T-helper 1 cell treated with Interleukin-12 subunit alpha and Interleukin-12 subunit beta and Interleukin-4 antibody, amounts not matched to agents 30 ng/mL and 1 ng/mL, for 36 hours (primary cell): ENCODE measurements at regions not wholly inside any gene's neighbourhood (a gene's known extent, or its start where the extent isn't known, plus 50 kb on each side); places are given as distances from the start of the nearest gene placed in this dataset.

Source experiments
- intact Hi-C: fragments of 100-400 bp; cut with micrococcal nuclease; formaldehyde crosslinking; loops from one replicate; pipeline ENCODE4 v1.15.1; 2024

GRCh38 chr18:11324510-11324909 is 175.1 kb upstream of the PIEZO2 start:
- intact Hi-C loops = no loop called here

DNA sequence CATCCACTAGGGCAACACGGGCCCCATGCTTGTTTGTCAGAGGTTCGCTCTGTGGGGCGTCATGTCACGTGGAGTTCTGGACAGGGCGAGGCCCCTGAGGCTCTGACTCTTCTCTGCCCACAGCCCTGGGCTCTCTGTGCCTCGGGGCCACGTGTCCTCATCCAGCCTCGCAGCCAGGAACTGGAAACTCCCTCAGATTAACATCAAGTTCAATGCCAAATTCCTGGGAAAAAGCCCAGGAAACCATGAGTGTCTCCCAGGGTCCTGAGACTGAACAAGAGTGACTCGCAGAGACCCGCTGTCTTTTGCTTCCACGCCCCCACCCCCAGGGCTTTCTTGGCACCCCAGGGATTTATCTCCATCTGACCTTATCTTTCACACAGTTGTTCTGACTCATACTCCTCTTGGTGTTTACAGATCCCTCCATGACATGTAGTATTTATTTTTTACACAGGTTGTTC is 174.0 kb upstream of the PIEZO2 start:
- intact Hi-C loops = no loop called here

GRCh38 chr18:11322716-11323115 is 173.3 kb upstream of the PIEZO2 start:
- intact Hi-C loops = no loop called here

DNA sequence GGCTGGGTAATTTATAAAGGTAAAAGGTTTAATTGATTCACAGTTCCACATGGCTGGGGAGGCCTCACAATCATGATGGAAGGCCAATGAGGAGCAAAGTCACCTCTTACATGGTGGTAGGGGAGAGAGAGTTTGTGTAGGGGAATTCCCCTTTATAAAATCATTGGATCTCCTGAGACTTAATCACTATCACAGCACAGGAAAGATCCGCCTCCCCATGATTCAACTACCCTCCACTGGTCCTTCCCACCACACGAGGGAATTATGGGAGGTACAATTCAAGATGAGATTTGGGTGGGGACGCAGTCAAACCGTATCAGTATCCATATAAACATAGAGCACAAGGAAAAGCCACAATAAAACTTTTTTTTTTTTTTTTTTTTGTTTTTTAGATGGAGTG is 172.6 kb upstream of the PIEZO2 start:
- intact Hi-C loops = no loop called here

- intact Hi-C loops = no loop called here
Measured at GRCh38 chr18:11320986-11321385, 171.6 kb upstream of the PIEZO2 start.

DNA sequence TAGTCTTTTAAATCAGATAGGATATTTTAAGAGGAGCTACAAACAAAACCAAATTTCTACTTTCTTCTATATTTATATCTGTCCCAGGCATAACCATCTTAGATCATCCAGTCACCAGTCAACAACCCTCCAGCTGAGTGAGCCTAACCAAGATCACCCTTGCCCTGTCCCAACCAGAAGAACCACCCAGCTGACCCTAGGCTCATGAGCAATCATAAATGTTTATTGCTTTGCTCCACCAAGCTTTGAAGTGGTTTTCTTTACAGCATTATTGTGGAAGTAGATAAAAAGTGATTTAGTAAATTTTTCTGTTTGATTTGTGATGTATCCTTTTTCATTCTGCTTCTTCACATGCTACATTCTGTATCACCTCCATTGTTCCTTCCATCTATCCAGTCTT is 167.2 kb upstream of the PIEZO2 start:
- intact Hi-C loops = no loop called here

- intact Hi-C loops = loop anchor here (1.0 to 5.0 kb wide), 3 partner anchors 207 to 282 kb away; no protein-coding TSS in a partner anchor
Measured at GRCh38 chr18:11310476-11311086, 161.2 kb upstream of the PIEZO2 start.

- intact Hi-C loops = no loop called here
Measured at GRCh38 chr18:11309172-11309571, 159.8 kb upstream of the PIEZO2 start.

DNA sequence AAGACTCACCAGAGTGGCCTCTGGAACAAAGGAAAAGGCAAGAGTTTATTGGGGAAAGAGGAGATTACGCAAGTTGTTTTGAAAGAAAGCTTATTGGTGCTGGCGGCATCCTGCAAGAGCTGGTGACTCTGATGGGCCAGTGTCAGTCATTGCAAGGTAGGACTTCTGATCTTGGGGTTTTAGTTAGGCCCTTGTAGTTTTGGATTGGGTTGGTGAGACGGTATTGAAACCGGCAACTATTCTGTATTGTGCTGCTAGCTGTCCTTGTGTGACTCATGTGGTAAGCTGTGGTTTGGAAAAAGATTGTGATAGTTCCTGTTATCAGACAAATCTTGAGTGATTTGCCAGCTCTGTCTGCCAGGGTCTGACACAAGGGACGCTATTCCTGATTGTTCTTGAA is 159.1 kb upstream of the PIEZO2 start:
- intact Hi-C loops = no loop called here

- intact Hi-C loops = no loop called here
Measured at GRCh38 chr18:11307716-11308115, 158.3 kb upstream of the PIEZO2 start.

DNA sequence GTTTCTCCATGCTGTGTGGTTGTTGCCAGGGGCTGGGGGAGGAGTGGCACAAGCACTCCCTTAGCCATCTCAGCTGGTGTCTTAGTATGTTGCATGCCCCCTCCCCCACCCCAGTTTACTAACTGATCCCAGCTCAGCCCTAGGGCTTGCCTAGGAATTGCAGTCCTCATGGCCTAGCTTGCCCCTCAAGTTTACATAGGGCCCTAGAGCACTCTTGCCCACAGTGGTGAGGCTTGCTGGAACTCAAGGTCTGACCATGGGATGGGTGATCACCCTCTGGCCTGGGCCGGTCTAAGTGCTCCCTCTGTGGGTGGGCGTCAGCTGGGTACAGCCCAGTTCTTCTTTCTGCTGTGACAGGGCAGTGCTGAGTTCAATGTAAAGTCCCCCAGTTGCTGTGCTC is 156.1 kb upstream of the PIEZO2 start:
- intact Hi-C loops = no loop called here

- intact Hi-C loops = no loop called here
Measured at GRCh38 chr18:11304928-11305327, 155.6 kb upstream of the PIEZO2 start.

GRCh38 chr18:11296946-11297345 is 147.6 kb upstream of the PIEZO2 start:
- intact Hi-C loops = no loop called here

DNA sequence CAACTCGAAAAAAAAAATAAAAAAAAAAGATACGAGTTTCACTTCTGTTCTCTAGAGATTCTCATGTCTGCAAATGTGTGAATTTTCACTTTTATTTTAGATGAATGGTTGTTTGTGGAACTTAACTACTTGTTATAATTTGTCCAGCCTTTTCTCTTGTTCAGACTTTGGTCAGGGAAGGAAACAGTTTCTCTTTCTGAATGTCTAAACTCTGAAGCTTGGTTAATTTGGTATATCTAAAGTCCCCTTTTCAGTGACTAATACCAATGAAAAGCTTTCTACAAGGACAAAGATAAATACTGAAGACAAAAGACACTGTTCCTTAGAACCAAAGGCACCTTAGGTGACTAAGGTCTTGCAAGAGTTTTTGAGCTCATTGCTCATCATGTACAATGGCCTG is 144.4 kb upstream of the PIEZO2 start:
- intact Hi-C loops = no loop called here

DNA sequence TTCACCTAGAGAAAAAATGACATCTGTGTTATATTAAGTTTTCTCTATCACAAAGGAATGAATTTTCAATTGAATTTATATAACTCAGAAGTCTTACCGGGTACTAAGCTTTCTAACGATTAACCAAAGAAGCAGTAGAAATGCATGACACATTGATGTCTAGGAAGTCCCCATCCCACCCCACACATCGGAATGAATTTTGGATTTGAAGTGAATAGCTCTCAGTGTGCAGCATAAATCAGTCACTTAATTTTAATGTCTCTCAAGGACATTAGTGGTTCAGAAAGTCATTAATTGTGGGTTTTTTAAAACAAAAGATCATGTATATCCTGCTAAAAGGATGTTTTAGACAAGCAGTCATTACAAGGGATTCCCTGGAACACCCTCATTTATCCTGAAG is 141.4 kb upstream of the PIEZO2 start:
- intact Hi-C loops = no loop called here

GRCh38 chr18:11289248-11289647 is 139.9 kb upstream of the PIEZO2 start:
- intact Hi-C loops = no loop called here

- intact Hi-C loops = no loop called here
Measured at GRCh38 chr18:11288401-11288800, 139.0 kb upstream of the PIEZO2 start.

DNA sequence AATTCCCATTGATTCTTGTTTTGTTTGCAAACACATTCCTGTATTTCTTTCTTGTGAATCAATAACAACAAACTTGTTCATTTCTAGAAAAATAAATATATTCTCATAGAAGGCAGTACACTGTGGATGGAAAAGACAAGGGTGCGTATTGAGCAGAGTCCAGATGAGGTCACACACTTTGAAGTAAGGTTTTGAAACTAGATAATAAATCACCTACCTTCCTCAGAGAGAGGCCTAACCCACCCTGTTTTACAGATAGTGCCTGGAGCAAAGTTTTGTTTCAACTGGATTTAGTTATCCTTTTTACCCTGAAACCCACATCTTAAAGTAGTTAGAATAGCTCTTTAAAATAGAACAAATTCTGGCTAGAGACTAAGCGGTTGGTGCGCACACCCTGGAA is 137.1 kb upstream of the PIEZO2 start:
- intact Hi-C loops = no loop called here

GRCh38 chr18:11284811-11285210 is 135.4 kb upstream of the PIEZO2 start:
- intact Hi-C loops = no loop called here

DNA sequence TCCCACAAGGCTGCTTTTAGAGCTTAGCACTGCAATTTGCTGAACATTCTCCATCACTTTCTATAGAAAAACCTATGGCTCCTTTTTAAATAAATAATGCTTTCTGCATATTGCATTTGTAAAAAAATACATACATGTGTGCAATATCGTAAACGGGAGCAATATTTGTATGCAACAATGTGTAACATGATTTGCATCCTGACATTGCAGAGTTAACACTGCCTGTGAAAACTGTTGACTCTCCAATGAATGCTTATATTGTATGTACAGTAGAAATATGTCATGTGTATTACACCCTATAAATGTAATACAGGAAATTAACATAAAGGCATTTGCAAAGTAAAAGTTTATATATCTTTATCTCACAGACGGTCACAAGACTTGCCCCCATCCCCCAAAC is 135.0 kb upstream of the PIEZO2 start:
- intact Hi-C loops = no loop called here

DNA sequence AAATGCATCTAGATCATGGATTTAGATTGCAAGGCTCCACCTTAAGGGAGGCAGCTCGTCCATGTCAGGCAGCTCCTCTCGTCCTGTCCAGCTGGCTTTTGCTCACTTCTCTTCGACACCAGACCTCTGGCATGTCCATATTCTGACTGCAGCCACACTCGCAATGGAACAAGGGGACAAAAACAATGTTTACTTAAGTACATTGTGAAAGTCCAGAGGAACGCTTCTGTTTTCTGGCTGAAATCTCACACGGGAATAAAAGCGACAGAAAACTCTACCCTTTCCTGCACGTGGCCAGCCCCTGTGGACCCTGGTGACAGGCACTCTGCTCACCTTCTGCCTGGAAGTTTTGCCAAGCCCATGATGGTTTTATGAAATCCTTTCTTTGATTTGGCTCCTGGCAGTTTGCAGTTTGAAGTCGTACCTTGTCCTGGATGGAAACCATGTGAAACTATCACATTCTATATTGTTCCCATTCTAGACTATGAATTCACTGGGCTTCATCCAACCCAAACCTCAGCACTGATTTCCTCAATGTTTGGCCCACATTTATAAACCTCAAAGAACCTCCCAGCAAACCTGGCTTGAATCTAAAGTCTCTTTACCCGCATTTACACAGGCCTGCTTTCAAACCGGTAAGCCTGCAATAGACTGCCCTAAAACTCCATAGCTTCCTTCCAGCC is 134.3 kb upstream of the PIEZO2 start:
- intact Hi-C loops = no loop called here

DNA sequence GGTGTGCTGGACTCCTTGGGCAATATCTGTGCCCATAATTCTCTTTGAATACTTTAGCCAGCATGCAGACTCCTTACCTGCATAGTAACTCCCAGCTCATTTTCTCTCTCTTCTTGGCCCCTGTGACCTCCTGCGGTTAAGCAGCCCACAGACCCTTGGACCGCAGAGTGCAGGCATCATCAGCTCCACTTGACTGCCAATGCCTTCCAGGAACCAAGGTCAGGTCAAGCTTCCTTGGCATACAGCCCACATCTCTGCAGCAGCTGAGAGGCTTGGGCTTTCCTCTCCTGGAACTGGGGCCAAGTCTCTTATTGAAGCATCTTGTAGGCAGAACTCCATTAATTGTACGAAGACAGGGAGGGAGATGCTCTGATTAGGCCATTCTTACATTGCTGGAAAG is 130.1 kb upstream of the PIEZO2 start:
- intact Hi-C loops = no loop called here

DNA sequence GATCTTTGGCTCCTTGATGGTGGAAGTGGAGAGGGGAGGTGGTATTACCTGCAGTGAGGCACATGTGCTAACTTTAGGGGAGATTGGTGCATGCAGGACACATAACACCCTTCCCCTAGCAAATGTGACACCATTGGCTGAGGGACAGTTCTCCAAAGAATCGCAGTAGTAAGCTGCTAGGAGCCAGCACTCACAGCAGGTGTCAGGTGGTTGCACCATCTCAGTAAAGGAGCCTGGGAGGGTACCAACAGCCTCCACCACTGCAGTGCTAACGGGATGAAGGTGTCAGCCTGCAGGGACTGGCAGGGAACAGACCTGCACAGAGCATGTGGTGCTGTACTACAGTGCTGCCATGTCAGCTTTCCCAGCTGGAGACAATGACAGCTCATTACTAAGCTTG is 127.3 kb upstream of the PIEZO2 start:
- intact Hi-C loops = no loop called here
